ENCODE measurements at regions not wholly inside any gene's neighbourhood (a gene's known extent, or its start where the extent isn't known, plus 50 kb on each side); places are given as distances from the start of the nearest gene placed in this dataset.

DNA sequence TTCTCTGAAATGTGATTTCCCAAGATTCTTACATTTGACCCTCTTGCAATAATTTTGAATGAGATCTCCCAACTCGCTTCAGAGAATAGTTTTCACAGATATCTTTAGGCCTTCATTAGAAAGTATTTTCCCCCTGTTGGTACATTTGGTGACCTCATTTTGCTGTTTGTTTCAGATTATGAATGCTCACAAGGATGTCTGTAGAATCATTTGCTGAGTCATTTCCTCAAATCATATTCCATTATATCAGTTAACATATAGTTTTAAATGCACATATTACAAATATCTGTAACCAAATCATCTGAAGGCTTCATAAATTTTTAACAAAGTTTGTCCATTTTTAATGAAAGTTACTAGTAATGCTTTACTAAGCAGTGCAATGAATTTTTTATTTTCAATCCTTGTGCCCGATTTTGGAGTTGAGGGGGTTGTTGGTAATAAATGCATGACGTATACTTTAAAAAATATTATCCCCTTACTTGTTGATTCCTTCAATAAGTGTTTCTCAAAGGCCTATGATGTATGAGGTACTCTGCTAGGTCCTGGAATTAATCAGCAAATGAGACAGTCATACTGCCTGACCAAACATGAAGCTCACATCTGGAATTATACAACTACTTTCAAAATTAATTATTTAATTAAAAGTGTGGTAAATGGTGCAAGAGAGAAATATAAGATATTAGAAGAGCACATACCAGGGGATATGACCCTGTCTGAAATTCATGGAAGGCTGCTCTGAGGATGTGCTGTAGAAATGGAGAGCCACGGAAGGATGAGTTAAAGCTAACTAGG lies 126.9 kb upstream of the RAP1B start:
- TF ChIP-seq, protein P1, sequence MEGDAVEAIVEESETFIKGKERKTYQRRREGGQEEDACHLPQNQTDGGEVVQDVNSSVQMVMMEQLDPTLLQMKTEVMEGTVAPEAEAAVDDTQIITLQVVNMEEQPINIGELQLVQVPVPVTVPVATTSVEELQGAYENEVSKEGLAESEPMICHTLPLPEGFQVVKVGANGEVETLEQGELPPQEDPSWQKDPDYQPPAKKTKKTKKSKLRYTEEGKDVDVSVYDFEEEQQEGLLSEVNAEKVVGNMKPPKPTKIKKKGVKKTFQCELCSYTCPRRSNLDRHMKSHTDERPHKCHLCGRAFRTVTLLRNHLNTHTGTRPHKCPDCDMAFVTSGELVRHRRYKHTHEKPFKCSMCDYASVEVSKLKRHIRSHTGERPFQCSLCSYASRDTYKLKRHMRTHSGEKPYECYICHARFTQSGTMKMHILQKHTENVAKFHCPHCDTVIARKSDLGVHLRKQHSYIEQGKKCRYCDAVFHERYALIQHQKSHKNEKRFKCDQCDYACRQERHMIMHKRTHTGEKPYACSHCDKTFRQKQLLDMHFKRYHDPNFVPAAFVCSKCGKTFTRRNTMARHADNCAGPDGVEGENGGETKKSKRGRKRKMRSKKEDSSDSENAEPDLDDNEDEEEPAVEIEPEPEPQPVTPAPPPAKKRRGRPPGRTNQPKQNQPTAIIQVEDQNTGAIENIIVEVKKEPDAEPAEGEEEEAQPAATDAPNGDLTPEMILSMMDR (IDR thresholded peaks at IDR 0.05; ENCODE audit: insufficient read depth, low read length, poor library complexity, severe bottlenecking): no peak
- TF ChIP-seq EZH2phosphoT487 (conservative IDR thresholded peaks at IDR 0.05; ENCODE audit: low read length): no peak
